HL-60 (cell line): ENCODE measurements at regions not wholly inside any gene's neighbourhood (a gene's known extent, or its start where the extent isn't known, plus 50 kb on each side); places are given as distances from the start of the nearest gene placed in this dataset.

Source experiments
- DNase-seq, 2 experiments: peaks; one replicate each; pipeline ENCODE4 v3.0.0-alpha.2; 2010 to 2020; ENCODE audit warnings: low read depth in 1 of 2, low spot score in 1 of 2
- H3K27ac ChIP-seq: fragments of 250-450 bp; sonication (Bioruptor Pico); replicated peaks from 2 replicates; pipeline ENCODE4 v1.5.1; 2020; ENCODE audit warnings: mild to moderate bottlenecking, moderate library complexity
- H3K27me3 ChIP-seq: fragments of 250-450 bp; sonication (Bioruptor Pico); 2 replicates; pipeline ENCODE4 v1.5.1; 2021; ENCODE audit warnings: mild to moderate bottlenecking, moderate library complexity; ENCODE audit not compliant: insufficient read depth, poor library complexity, severe bottlenecking
- H3K4me3 ChIP-seq: replicated peaks from 2 replicates; pipeline ENCODE4 v1.5.1; 2011; ENCODE audit warnings: mild to moderate bottlenecking, control low read depth, low read length; ENCODE audit not compliant: insufficient read depth
- CTCF ChIP-seq: IDR thresholded peaks from one replicate; pipeline ENCODE4 v1.5.1; 2011; ENCODE audit warnings: low read length, control low read depth, inconsistent platforms; ENCODE audit not compliant: insufficient read depth
- GABPA ChIP-seq: IDR thresholded peaks from 2 replicates; pipeline ENCODE4 v1.6.1; 2012; ENCODE audit warnings: low read depth
- POLR2AphosphoS5 ChIP-seq: IDR thresholded peaks from 2 replicates; pipeline ENCODE4 v1.6.1; 2012; ENCODE audit warnings: low read depth
- REST ChIP-seq: IDR thresholded peaks from 2 replicates; pipeline ENCODE4 v1.6.1; 2012; ENCODE audit warnings: low read depth; ENCODE audit not compliant: insufficient replicate concordance
- SPI1 ChIP-seq: IDR thresholded peaks from 2 replicates; pipeline ENCODE4 v1.6.1; 2012; ENCODE audit warnings: low read depth, mild to moderate bottlenecking, borderline replicate concordance

- H3K27ac ChIP-seq: no peak overlapping the region
- H3K27me3 ChIP-seq: no peaks in the 10 kb centered on the region
- no peak for DNase-seq
- TF ChIP-seq POLR2AphosphoS5: no peak
- TF ChIP-seq CTCF: no peak
- TF ChIP-seq REST: no peak
- TF ChIP-seq GABPA: no peak
- TF ChIP-seq SPI1: no peak
- no peak overlapping the region for H3K4me3 ChIP-seq
Observed at GRCh38 chr3:117520582-117520981, 811.0 kb downstream of the TUSC7 start.

- TF ChIP-seq GABPA: no peak
- no peak for TF ChIP-seq POLR2AphosphoS5
- TF ChIP-seq CTCF: no peak
- TF ChIP-seq REST: no peak
- TF ChIP-seq SPI1: no peak
- no peak for DNase-seq
- H3K27ac ChIP-seq: no peak overlapping the region
Observed at GRCh38 chr3:117523418-117523817, 813.8 kb downstream of the TUSC7 start.

GRCh38 chr3:117524890-117525289 is 815.3 kb downstream of the TUSC7 start:
- Histone ChIP-seq H3K4me3 (no peak overlapping the region), H3K27me3 (no peaks in the 10 kb centered on the region), H3K27ac (no peak overlapping the region)
- DNase-seq: no peak
- no peak for TF ChIP-seq SPI1
- no peak for TF ChIP-seq CTCF
- no peak for TF ChIP-seq POLR2AphosphoS5
- TF ChIP-seq GABPA: no peak
- no peak for TF ChIP-seq REST

More at GRCh38 chr3:117523418-117523817, 813.8 kb downstream of the TUSC7 start:
- no peak overlapping the region for H3K4me3 ChIP-seq
- no peaks in the 10 kb centered on the region for H3K27me3 ChIP-seq
